ENCODE measurements at regions not wholly inside any gene's neighbourhood (a gene's known extent, or its start where the extent isn't known, plus 50 kb on each side); places are given as distances from the start of the nearest gene placed in this dataset.

DNA sequence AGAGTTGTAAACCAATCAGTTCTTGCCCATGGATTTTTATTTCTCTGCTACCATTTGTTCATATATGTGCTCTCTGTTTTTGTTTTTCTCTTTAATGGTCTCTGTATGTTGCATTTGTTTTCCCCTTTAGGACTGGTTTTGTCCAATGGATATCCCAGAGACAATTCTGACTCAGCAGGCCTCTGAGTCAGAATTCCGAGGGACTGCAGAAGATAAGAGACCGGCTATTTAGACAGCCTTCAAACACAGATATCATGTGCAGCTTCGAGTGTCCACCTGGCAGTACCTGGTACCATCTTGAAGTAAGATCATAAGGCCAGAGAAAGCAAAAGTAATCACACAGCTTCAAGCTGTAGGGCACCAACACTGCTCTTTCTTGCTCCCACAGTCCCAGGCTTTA lies 125.5 kb downstream of the ELOVL4 start:
- Histone ChIP-seq H3F3A (ENCODE audit: insufficient read depth, low read length, poor library complexity, severe bottlenecking) (no peaks in the 10 kb centered on the region), H2AFZ (ENCODE audit: low read depth, low read length) (no peak overlapping the region), H3K9me2 (ENCODE audit: insufficient read depth, low read length) (no peaks in the 10 kb centered on the region), H3K9ac (ENCODE audit: low read length) (no peak overlapping the region), H3K79me2 (replicated peaks; ENCODE audit: insufficient read depth, low read length) (no peaks in the 10 kb centered on the region), H3K9me3 (ENCODE audit: low read length) (no peaks in the 10 kb centered on the region), H3K27me3 (ENCODE audit: insufficient read depth, low read depth, low read length) (no peaks in the 10 kb centered on the region), H3K36me3 (ENCODE audit: insufficient read depth, low read length) (no peaks in the 10 kb centered on the region), H3K4me2 (ENCODE audit: low read length) (no peak overlapping the region), H3K4me3 (ENCODE audit: low read length) (no peak overlapping the region), H3K27ac (ENCODE audit: low read length) (no peak overlapping the region), H4K20me1 (ENCODE audit: insufficient read depth) (no peaks in the 10 kb centered on the region)
- TF ChIP-seq POLR2AphosphoS5 (IDR thresholded peaks at IDR 0.05) (no peak), SMC3 (conservative IDR thresholded peaks at IDR 0.05; ENCODE audit: poor library complexity) (no peak), EZH2 (IDR thresholded peaks at IDR 0.05; ENCODE audit: borderline replicate concordance, insufficient read depth, low read length, poor library complexity, severe bottlenecking) (no peak), TAF1 (IDR thresholded peaks at IDR 0.05; ENCODE audit: low read depth) (no peak), EP300 (conservative IDR thresholded peaks at IDR 0.05; ENCODE audit: poor library complexity, severe bottlenecking) (no peak), MXI1 (conservative IDR thresholded peaks at IDR 0.05; ENCODE audit: poor library complexity, severe bottlenecking) (no peak), RAD21 (conservative IDR thresholded peaks at IDR 0.05) (no peak), REST (IDR thresholded peaks at IDR 0.05; ENCODE audit: borderline replicate concordance) (no peak)
- TF ChIP-seq, protein P1, sequence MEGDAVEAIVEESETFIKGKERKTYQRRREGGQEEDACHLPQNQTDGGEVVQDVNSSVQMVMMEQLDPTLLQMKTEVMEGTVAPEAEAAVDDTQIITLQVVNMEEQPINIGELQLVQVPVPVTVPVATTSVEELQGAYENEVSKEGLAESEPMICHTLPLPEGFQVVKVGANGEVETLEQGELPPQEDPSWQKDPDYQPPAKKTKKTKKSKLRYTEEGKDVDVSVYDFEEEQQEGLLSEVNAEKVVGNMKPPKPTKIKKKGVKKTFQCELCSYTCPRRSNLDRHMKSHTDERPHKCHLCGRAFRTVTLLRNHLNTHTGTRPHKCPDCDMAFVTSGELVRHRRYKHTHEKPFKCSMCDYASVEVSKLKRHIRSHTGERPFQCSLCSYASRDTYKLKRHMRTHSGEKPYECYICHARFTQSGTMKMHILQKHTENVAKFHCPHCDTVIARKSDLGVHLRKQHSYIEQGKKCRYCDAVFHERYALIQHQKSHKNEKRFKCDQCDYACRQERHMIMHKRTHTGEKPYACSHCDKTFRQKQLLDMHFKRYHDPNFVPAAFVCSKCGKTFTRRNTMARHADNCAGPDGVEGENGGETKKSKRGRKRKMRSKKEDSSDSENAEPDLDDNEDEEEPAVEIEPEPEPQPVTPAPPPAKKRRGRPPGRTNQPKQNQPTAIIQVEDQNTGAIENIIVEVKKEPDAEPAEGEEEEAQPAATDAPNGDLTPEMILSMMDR (IDR thresholded peaks at IDR 0.05; ENCODE audit: poor library complexity, severe bottlenecking), result no peak

DNA sequence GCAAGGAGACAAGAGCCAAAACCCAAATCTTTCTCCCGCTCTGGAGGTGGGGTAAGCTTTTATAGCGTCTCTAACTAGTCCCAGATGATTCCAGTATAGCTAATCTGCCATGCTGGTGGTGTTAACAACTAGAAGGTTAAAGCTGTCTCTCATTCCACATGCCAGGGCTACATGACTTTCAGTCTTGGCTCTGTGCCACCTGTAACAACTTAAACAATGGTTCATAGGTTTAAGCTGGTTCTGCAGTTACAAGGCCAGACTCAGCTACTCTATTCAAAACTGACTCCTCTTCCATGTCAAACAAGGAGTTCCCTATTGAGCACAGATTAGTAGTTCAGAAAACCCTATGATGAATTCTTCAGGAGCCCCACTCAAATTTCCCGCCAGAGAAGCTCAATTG lies 128.9 kb downstream of the ELOVL4 start:
- no peaks in the 10 kb centered on the region for H3K79me2 ChIP-seq (replicated peaks; ENCODE audit: insufficient read depth, low read length)
- H3K9ac ChIP-seq (ENCODE audit: low read length), result no peak overlapping the region
- no peak overlapping the region for H3K4me2 ChIP-seq (ENCODE audit: low read length)
- no peak overlapping the region for H3K4me3 ChIP-seq (ENCODE audit: low read length)
- H3F3A ChIP-seq (ENCODE audit: insufficient read depth, low read length, poor library complexity, severe bottlenecking), result no peaks in the 10 kb centered on the region
- no peaks in the 10 kb centered on the region for H4K20me1 ChIP-seq (ENCODE audit: insufficient read depth)
- no peak for TF ChIP-seq TAF1 (IDR thresholded peaks at IDR 0.05; ENCODE audit: low read depth)
- no peak for TF ChIP-seq EP300 (conservative IDR thresholded peaks at IDR 0.05; ENCODE audit: poor library complexity, severe bottlenecking)
- no peak for TF ChIP-seq REST (IDR thresholded peaks at IDR 0.05; ENCODE audit: borderline replicate concordance)
- TF ChIP-seq EZH2 (IDR thresholded peaks at IDR 0.05; ENCODE audit: borderline replicate concordance, insufficient read depth, low read length, poor library complexity, severe bottlenecking), result no peak
- no peak for TF ChIP-seq MXI1 (conservative IDR thresholded peaks at IDR 0.05; ENCODE audit: poor library complexity, severe bottlenecking)
- TF ChIP-seq POLR2AphosphoS5 (IDR thresholded peaks at IDR 0.05), result no peak
- no peak for TF ChIP-seq SMC3 (conservative IDR thresholded peaks at IDR 0.05; ENCODE audit: poor library complexity)
- TF ChIP-seq, protein P1 (IDR thresholded peaks at IDR 0.05; ENCODE audit: poor library complexity, severe bottlenecking), result no peak
- TF ChIP-seq RAD21 (conservative IDR thresholded peaks at IDR 0.05), result no peak
- H2AFZ ChIP-seq (ENCODE audit: low read depth, low read length), result no peak overlapping the region
- H3K27me3 ChIP-seq (ENCODE audit: insufficient read depth, low read depth, low read length), result no peaks in the 10 kb centered on the region
- no peaks in the 10 kb centered on the region for H3K9me3 ChIP-seq (ENCODE audit: low read length)
- no peaks in the 10 kb centered on the region for H3K36me3 ChIP-seq (ENCODE audit: insufficient read depth, low read length)
- H3K9me2 ChIP-seq (ENCODE audit: insufficient read depth, low read length), result no peaks in the 10 kb centered on the region
- no peak overlapping the region for H3K27ac ChIP-seq (ENCODE audit: low read length)

Data from neural cell (in vitro differentiated cells).